Psoas muscle (tissue), 7 donors: ENCODE measurements at regions not wholly inside any gene's neighbourhood (a gene's known extent, or its start where the extent isn't known, plus 50 kb on each side); places are given as distances from the start of the nearest gene placed in this dataset.

ENCODE experiments used
- ATAC-seq, 4 donors: fragments of 200-7000 bp; cut with Tn5 transposase; one replicate each; pipeline ENCODE4 v1.9.1; 2020; ENCODE audit warnings: moderate library complexity in 3 of 4, mild to moderate bottlenecking in 2 of 4
- DNase-seq, 2 donors: peaks; one replicate each; pipeline ENCODE4 v3.0.0-alpha.2; 2020
- H3K27ac ChIP-seq: fragments of 200-600 bp; one replicate; pipeline ENCODE4 v1.8.0; 2022
- H3K27me3 ChIP-seq, 3 donors: fragments of 200-600 bp in 1 of 3; one replicate each; pipeline versions ENCODE4 v1.6.1 to v1.8.0; 2013 to 2022; ENCODE audit warnings: low read length in 2 of 3, mild to moderate bottlenecking in 2 of 3, moderate library complexity in 1 of 3; ENCODE audit not compliant: insufficient read depth in 3 of 3
- H3K36me3 ChIP-seq, 2 donors: fragments of 200-600 bp in 1 of 2; one replicate each; pipeline versions ENCODE4 v1.6.1 to v1.8.0; 2013 to 2022; ENCODE audit warnings: low read depth in 1 of 2, mild to moderate bottlenecking in 1 of 2, moderate library complexity in 1 of 2; ENCODE audit not compliant: insufficient read depth in 1 of 2
- H3K4me1 ChIP-seq: fragments of 200-600 bp; one replicate; pipeline ENCODE4 v1.8.0; 2022
- H3K4me3 ChIP-seq: fragments of 200-600 bp; one replicate; pipeline ENCODE4 v1.8.0; 2022; ENCODE audit warnings: mild to moderate bottlenecking
- H3K9me3 ChIP-seq: fragments of 200-600 bp; one replicate; pipeline ENCODE4 v1.8.0; 2022
- CTCF ChIP-seq: fragments of 200-600 bp; IDR thresholded peaks from one replicate; pipeline ENCODE4 v1.8.0; 2022; ENCODE audit warnings: antibody characterized with exemption
- WGBS, 3 donors: extraction: QIAGEN DNeasy Blood & Tissue Kit; methylation state at CpG; one replicate each; pipeline versions ENCODE4 v1.1.6 to v1.1.7; 2013; 5-methylcytosine and 5-hydroxymethylcytosine counted together
- intact Hi-C, 2 donors: fragments of 100-400 bp; cut with DNase I; formaldehyde crosslinking; loops; one replicate each; pipeline versions ENCODE4 v1.11.0 to v1.14.2; 2022
- donor health status: healthy with polysubstance abuse.
- donor health status: DM: no; HTN: no; CAD: no; lungs with moderate emphysema.
- donor health status: Bipolar disorder and iron deficiency.
- donor health status: healthy.
- donor health status: DM: yes; HTN: yes; CAD: no.
- donor health status: DM: no; HTN: no; CAD: no.
- donor health status: DM: yes; HTN: yes; CAD: no.

DNA sequence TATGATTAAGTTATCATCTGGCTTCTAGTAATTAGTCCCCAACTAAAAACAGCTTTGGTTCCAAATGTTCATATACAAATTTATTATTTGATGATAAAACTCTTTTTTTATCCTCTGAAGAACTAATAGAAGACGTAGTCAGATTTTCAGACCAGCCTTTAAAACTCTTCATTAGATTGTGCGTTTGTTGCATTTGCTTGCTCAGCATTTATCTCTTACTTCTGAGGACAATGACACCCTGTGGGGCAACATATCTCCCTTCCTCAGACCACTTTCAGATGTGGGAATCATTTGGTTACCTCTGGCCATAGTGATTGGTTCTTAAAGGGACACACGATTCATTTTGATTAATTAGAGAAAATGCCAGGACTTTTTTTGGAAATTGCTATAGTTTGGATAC lies 481.8 kb downstream of the HAO1 start:
- Histone ChIP-seq H3K36me3 (no peaks in the 10 kb centered on the region), H3K27ac (no peak overlapping the region), H3K9me3 (no peaks in the 10 kb centered on the region), H3K27me3 (no peaks in the 10 kb centered on the region), H3K4me3 (no peak overlapping the region), H3K4me1 (no peaks in the 10 kb centered on the region)
- ATAC-seq: no peak
- TF ChIP-seq CTCF: no peak
- intact Hi-C loops: no loop called here
- DNase-seq: no peak
- 85 to 95% (median 90%) methylated on average over 3 of the region's 3 CpGs for WGBS, 3 donors

DNA sequence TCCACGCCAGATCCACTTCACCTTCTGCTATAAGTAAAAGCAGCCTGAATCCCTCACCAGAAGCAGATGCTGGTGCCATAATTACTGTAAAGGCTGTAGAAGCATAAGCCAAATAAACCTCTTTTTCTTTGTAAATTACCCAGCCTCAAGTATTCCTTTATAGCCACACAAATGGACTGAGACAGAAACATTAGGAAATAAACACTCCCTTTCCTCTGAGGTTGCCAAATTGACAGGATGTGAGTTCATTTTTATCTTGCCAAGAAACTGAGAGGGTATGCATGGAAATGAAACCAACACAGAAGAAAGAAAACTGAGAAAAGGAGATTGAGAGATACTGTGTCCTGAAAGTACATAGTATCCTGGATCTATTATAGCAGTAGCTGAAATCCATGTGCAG lies 481.2 kb downstream of the HAO1 start:
- WGBS, 3 donors: 58 to 87% (median 64%) methylated on average over 1 of the region's 1 CpG
- Histone ChIP-seq H3K9me3 (no peaks in the 10 kb centered on the region), H3K4me3 (no peak overlapping the region), H3K27me3 (no peaks in the 10 kb centered on the region), H3K36me3 (no peaks in the 10 kb centered on the region), H3K27ac (no peak overlapping the region), H3K4me1 (no peaks in the 10 kb centered on the region)
- ATAC-seq (no peak), DNase-seq (no peak)
- intact Hi-C loops: no loop called here
- TF ChIP-seq CTCF: no peak

DNA sequence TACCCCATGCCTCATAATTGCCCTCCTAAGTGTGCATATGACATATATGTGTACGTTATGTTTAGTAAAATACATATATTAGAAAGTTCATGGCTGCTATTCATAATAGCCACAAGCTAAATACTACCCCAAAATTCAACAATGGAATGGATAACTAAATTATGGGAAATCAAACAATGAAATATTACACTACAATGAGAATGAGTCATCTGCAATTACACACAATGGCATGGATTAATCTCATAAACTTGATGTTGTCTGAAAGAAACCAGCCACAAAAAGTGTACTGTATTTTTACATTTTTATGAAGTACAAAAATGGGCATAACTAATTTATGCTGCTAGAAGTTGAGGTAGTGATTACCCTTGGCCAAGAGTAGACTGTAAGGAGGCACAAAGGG lies 477.0 kb downstream of the HAO1 start:
- no peak for DNase-seq
- Histone ChIP-seq H3K27ac (no peak overlapping the region), H3K9me3 (no peaks in the 10 kb centered on the region), H3K4me3 (no peak overlapping the region), H3K36me3 (no peaks in the 10 kb centered on the region), H3K4me1 (no peaks in the 10 kb centered on the region), H3K27me3 (no peaks in the 10 kb centered on the region)
- TF ChIP-seq CTCF: no peak
- WGBS, 3 donors: 76 to 85% (median 79%) methylated on average over 1 of the region's 1 CpG
- no peak for ATAC-seq
- intact Hi-C loops: no loop called here

GRCh38 chr20:7470912-7471311 lies 469.3 kb downstream of the HAO1 start:
- no peak overlapping the region for H3K27ac ChIP-seq
- ATAC-seq (no peak), DNase-seq (no peak)
- intact Hi-C loops: no loop called here
- H3K36me3 ChIP-seq: no peaks in the 10 kb centered on the region
- WGBS, 3 donors: 57 to 73% (median 66%) methylated on average over 2 of the region's 2 CpGs
- no peaks in the 10 kb centered on the region for H3K4me1 ChIP-seq
- no peaks in the 10 kb centered on the region for H3K9me3 ChIP-seq
- no peak for TF ChIP-seq CTCF
- no peaks in the 10 kb centered on the region for H3K27me3 ChIP-seq
- no peak overlapping the region for H3K4me3 ChIP-seq

DNA sequence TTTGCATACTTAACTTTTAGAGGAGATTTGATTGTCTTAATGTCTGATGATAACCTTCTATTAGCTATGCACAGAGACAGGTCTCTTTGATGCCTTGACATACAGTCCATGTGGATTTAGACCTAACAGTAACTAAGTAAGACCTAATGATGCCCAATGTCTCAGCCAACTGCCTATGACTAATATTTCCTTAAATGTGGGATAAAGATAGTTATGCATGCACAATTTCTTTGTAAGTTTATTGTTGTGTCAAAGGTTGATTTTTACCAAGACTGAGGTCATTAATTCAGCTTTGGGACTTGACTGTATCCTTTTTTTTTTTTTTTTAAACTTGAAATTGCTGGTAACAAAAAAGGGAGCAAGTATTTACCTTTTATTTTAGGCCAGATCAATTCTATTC lies 450.0 kb downstream of the HAO1 start:
- no peak for DNase-seq
- TF ChIP-seq CTCF: no peak

More for the DNA sequence above, 450.0 kb downstream of the HAO1 start:
- Histone ChIP-seq H3K4me3 (no peak overlapping the region), H3K27ac (no peak overlapping the region), H3K36me3 (no peaks in the 10 kb centered on the region), H3K27me3 (no peaks in the 10 kb centered on the region), H3K9me3 (peaks cover 6% of the 10 kb centered on the region), H3K4me1 (no peaks in the 10 kb centered on the region)
- no peak for ATAC-seq
- intact Hi-C loops: no loop called here
